ENCODE measurements at regions not wholly inside any gene's neighbourhood (a gene's known extent, or its start where the extent isn't known, plus 50 kb on each side); places are given as distances from the start of the nearest gene placed in this dataset.
A peak's percentile ranks its signal among the peaks of the same experiment; 100 is the strongest.

DNA sequence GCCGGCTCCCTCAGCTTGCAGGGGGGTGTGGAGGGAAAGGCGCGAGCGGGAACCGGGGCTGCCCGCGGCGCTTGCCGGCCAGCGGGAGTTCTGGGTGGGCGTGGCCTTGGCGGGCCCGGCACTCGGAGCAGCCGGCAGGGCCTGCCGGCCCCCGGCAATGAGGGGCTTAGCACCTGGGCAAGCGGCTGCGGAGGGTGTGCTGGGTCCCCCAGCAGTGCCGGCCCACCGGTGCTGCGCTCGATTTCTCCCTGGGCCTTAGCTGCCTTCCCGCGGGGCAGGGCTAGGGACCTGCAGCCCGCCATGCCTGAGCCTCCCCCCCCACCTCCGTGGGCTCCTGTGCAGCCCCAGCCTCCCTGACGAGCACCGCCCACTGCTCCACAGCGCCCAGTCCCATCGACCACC lies 514.5 kb upstream of the GJE1 start:
- no peak overlapping the region for H3K4me3 ChIP-seq (ENCODE audit: low read length)
- H3K27me3 ChIP-seq (replicated peaks; ENCODE audit: control insufficient read depth, insufficient read depth, low read length) = no peaks in the 10 kb centered on the region
- DNase-seq (ENCODE audit: low read depth) = no peak
- H3K9ac ChIP-seq (ENCODE audit: low read length) = no peak overlapping the region
- H3K4me1 ChIP-seq (ENCODE audit: control insufficient read depth, insufficient read depth, low read length) = no peaks in the 10 kb centered on the region
- no peaks in the 10 kb centered on the region for H3K36me3 ChIP-seq (ENCODE audit: control insufficient read depth, insufficient read depth, low read length, severe bottlenecking)
- no peaks in the 10 kb centered on the region for H3K9me3 ChIP-seq (ENCODE audit: control insufficient read depth, low read length)

- H3K4me3 ChIP-seq (ENCODE audit: low read length) = no peak overlapping the region
- DNase-seq (ENCODE audit: low read depth) = no peak
- no peak overlapping the region for H3K9ac ChIP-seq (ENCODE audit: low read length)
- H3K36me3 ChIP-seq (ENCODE audit: control insufficient read depth, insufficient read depth, low read length, severe bottlenecking) = no peaks in the 10 kb centered on the region
- no peaks in the 10 kb centered on the region for H3K27me3 ChIP-seq (replicated peaks; ENCODE audit: control insufficient read depth, insufficient read depth, low read length)
- H3K4me1 ChIP-seq (ENCODE audit: control insufficient read depth, insufficient read depth, low read length) = no peaks in the 10 kb centered on the region
- H3K9me3 ChIP-seq (ENCODE audit: control insufficient read depth, low read length) = peaks cover 10% of the 10 kb centered on the region
Measured at GRCh38 chr6:141610741-141611140, 522.0 kb upstream of the GJE1 start.

DNA sequence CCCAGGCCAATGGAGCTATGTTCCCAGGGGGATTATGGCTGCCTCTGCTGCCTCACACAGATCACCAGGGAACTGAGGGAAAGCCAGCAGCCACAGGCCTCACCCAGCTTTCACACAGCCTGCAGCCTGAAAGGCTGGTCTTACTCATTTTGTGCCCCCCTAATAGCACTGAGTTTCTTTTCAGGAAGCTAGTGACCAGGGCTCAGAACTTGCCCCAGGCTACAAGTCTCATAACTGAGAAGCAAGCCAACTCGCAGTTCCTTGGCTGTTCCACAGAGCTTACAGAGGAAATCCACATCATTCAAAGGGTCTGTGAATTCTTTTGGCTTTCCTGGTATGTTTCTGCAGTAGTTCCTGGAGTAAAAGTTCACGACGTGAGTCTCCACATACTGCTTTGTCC lies 524.8 kb upstream of the GJE1 start:
- DNase-seq (ENCODE audit: low read depth) = no peak
- H3K36me3 ChIP-seq (ENCODE audit: control insufficient read depth, insufficient read depth, low read length, severe bottlenecking) = no peaks in the 10 kb centered on the region
- H3K27me3 ChIP-seq (replicated peaks; ENCODE audit: control insufficient read depth, insufficient read depth, low read length) = no peaks in the 10 kb centered on the region
- no peak overlapping the region for H3K4me3 ChIP-seq (ENCODE audit: low read length)
- H3K9me3 ChIP-seq (ENCODE audit: control insufficient read depth, low read length) = peaks cover 10% of the 10 kb centered on the region
- no peaks in the 10 kb centered on the region for H3K4me1 ChIP-seq (ENCODE audit: control insufficient read depth, insufficient read depth, low read length)
- no peak overlapping the region for H3K9ac ChIP-seq (ENCODE audit: low read length)

DNA sequence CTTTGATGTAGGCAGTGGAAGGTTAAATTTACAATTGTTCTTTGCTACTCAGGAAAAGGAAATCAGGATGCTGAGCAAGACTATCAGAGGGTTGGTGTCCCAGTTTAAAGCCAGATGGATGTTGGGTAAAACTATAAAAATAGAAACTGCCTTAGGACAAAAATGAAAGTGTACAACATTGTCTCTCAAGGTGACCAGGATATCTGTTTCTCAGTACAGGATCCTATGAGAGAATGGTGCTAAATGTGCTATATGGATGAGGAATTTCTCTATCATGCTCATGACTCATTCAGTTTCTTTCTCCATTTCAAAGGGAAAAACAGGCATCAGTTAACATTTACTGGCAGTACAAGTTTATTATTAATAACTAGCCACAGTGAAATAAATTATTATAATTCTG lies 534.2 kb upstream of the GJE1 start:
- no peak overlapping the region for H3K9ac ChIP-seq (ENCODE audit: low read length)
- peaks cover 7% of the 10 kb centered on the region for H3K4me1 ChIP-seq (ENCODE audit: control insufficient read depth, insufficient read depth, low read length)
- H3K4me3 ChIP-seq (ENCODE audit: low read length) = no peak overlapping the region
- DNase-seq (ENCODE audit: low read depth) = peak; percentile 36
- H3K36me3 ChIP-seq (ENCODE audit: control insufficient read depth, insufficient read depth, low read length, severe bottlenecking) = no peaks in the 10 kb centered on the region
- no peaks in the 10 kb centered on the region for H3K27me3 ChIP-seq (replicated peaks; ENCODE audit: control insufficient read depth, insufficient read depth, low read length)
- no peaks in the 10 kb centered on the region for H3K9me3 ChIP-seq (ENCODE audit: control insufficient read depth, low read length)

GRCh38 chr6:141594874-141595273 lies 537.9 kb upstream of the GJE1 start:
- Histone ChIP-seq H3K4me3 (ENCODE audit: low read length) (no peak overlapping the region), H3K36me3 (ENCODE audit: control insufficient read depth, insufficient read depth, low read length, severe bottlenecking) (no peaks in the 10 kb centered on the region), H3K27me3 (replicated peaks; ENCODE audit: control insufficient read depth, insufficient read depth, low read length) (no peaks in the 10 kb centered on the region), H3K9ac (ENCODE audit: low read length) (no peak overlapping the region), H3K9me3 (ENCODE audit: control insufficient read depth, low read length) (peaks cover 3% of the 10 kb centered on the region), H3K4me1 (ENCODE audit: control insufficient read depth, insufficient read depth, low read length) (peaks cover 7% of the 10 kb centered on the region)
- DNase-seq (ENCODE audit: low read depth) = no peak

GRCh38 chr6:141593311-141593710 lies 539.4 kb upstream of the GJE1 start:
- no peaks in the 10 kb centered on the region for H3K36me3 ChIP-seq (ENCODE audit: control insufficient read depth, insufficient read depth, low read length, severe bottlenecking)
- H3K4me1 ChIP-seq (ENCODE audit: control insufficient read depth, insufficient read depth, low read length) = peaks cover 5% of the 10 kb centered on the region
- no peaks in the 10 kb centered on the region for H3K27me3 ChIP-seq (replicated peaks; ENCODE audit: control insufficient read depth, insufficient read depth, low read length)
- H3K9ac ChIP-seq (ENCODE audit: low read length) = no peak overlapping the region
- DNase-seq (ENCODE audit: low read depth) = no peak
- H3K9me3 ChIP-seq (ENCODE audit: control insufficient read depth, low read length) = peaks cover 5% of the 10 kb centered on the region
- H3K4me3 ChIP-seq (ENCODE audit: low read length) = no peak overlapping the region

DNA sequence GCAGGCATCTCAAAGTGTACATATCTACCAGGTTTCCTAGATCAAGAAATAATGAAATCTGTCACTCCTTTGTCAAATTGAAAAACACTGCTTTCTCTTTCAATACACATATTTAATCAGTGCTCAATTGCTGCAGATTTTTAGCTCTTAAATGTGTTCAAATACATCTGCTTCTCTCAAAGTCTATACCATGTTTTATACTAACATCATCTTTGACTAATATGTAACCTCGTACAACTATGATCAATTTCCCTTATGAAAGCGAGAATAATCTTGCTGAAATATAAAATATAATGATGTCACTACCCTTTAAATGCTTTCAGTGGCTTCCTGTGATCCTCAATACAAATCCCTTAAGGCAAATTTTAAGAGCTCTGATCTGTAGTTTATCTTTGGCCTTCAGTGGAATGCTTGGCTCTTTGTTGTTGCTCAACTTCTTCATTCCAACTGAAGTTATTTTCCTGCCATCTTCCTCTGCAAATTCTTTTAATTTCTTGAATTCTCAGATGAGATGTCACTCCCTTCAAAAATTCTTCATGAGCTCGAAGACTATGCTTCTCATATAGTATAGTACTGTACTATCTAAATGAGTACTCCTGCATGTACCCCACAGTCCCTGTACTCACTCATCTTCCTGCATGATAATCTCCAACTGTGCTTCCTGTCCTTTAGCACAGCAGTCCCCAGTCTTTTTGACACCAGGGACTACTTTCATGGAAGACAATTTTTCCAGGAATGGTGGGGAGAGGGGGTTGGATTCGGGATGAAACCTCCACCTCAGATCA lies 545.1 kb upstream of the GJE1 start:
- peak overlapping the region; percentile 38 for H3K4me3 ChIP-seq (ENCODE audit: low read length)
- H3K36me3 ChIP-seq (ENCODE audit: control insufficient read depth, insufficient read depth, low read length, severe bottlenecking) = no peaks in the 10 kb centered on the region
- no peaks in the 10 kb centered on the region for H3K27me3 ChIP-seq (replicated peaks; ENCODE audit: control insufficient read depth, insufficient read depth, low read length)
- peak overlapping the region; percentile 58 for H3K9ac ChIP-seq (ENCODE audit: low read length)
- peak; percentile 76 for DNase-seq (ENCODE audit: low read depth)
- H3K4me1 ChIP-seq (ENCODE audit: control insufficient read depth, insufficient read depth, low read length) = peaks cover 20% of the 10 kb centered on the region
- H3K9me3 ChIP-seq (ENCODE audit: control insufficient read depth, low read length) = peaks cover 9% of the 10 kb centered on the region

- H3K9me3 ChIP-seq (ENCODE audit: control insufficient read depth, low read length) = no peaks in the 10 kb centered on the region
- H3K4me3 ChIP-seq (ENCODE audit: low read length) = no peak overlapping the region
- DNase-seq (ENCODE audit: low read depth) = peak; percentile 15
- H3K4me1 ChIP-seq (ENCODE audit: control insufficient read depth, insufficient read depth, low read length) = peaks cover 13% of the 10 kb centered on the region
- no peaks in the 10 kb centered on the region for H3K36me3 ChIP-seq (ENCODE audit: control insufficient read depth, insufficient read depth, low read length, severe bottlenecking)
- no peak overlapping the region for H3K9ac ChIP-seq (ENCODE audit: low read length)
- no peaks in the 10 kb centered on the region for H3K27me3 ChIP-seq (replicated peaks; ENCODE audit: control insufficient read depth, insufficient read depth, low read length)
Measured at GRCh38 chr6:141580988-141581552, 551.7 kb upstream of the GJE1 start.

- no peak overlapping the region for H3K4me3 ChIP-seq (ENCODE audit: low read length)
- no peaks in the 10 kb centered on the region for H3K36me3 ChIP-seq (ENCODE audit: control insufficient read depth, insufficient read depth, low read length, severe bottlenecking)
- H3K9me3 ChIP-seq (ENCODE audit: control insufficient read depth, low read length) = no peaks in the 10 kb centered on the region
- no peaks in the 10 kb centered on the region for H3K27me3 ChIP-seq (replicated peaks; ENCODE audit: control insufficient read depth, insufficient read depth, low read length)
- DNase-seq (ENCODE audit: low read depth) = no peak
- no peak overlapping the region for H3K9ac ChIP-seq (ENCODE audit: low read length)
- peaks cover 8% of the 10 kb centered on the region for H3K4me1 ChIP-seq (ENCODE audit: control insufficient read depth, insufficient read depth, low read length)
Measured at GRCh38 chr6:141580131-141580530, 552.6 kb upstream of the GJE1 start.

DNA sequence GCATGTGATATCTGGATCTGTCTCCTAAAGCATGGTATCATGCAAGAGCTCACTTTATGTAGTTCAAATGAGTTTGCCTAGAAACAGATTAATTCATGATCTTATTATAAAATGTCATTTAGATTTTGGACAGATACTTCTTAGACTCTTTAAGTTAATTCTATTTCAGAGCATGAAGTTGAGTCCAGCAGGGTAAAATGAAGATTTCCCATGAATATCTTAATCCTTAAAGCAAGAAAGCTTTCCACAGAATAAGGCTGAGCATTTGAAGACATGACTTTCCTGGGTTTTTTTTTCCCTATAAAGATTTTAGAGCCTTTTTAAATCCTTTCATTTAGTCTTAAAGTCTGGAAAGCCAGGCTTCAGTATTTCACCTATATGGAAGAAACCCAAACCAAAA lies 556.0 kb upstream of the GJE1 start:
- H3K27me3 ChIP-seq (replicated peaks; ENCODE audit: control insufficient read depth, insufficient read depth, low read length) = no peaks in the 10 kb centered on the region
- H3K9ac ChIP-seq (ENCODE audit: low read length) = no peak overlapping the region
- no peak overlapping the region for H3K4me3 ChIP-seq (ENCODE audit: low read length)
- H3K36me3 ChIP-seq (ENCODE audit: control insufficient read depth, insufficient read depth, low read length, severe bottlenecking) = no peaks in the 10 kb centered on the region
- H3K9me3 ChIP-seq (ENCODE audit: control insufficient read depth, low read length) = no peaks in the 10 kb centered on the region
- peak; percentile 25 for DNase-seq (ENCODE audit: low read depth)
- H3K4me1 ChIP-seq (ENCODE audit: control insufficient read depth, insufficient read depth, low read length) = peaks cover 8% of the 10 kb centered on the region

DNA sequence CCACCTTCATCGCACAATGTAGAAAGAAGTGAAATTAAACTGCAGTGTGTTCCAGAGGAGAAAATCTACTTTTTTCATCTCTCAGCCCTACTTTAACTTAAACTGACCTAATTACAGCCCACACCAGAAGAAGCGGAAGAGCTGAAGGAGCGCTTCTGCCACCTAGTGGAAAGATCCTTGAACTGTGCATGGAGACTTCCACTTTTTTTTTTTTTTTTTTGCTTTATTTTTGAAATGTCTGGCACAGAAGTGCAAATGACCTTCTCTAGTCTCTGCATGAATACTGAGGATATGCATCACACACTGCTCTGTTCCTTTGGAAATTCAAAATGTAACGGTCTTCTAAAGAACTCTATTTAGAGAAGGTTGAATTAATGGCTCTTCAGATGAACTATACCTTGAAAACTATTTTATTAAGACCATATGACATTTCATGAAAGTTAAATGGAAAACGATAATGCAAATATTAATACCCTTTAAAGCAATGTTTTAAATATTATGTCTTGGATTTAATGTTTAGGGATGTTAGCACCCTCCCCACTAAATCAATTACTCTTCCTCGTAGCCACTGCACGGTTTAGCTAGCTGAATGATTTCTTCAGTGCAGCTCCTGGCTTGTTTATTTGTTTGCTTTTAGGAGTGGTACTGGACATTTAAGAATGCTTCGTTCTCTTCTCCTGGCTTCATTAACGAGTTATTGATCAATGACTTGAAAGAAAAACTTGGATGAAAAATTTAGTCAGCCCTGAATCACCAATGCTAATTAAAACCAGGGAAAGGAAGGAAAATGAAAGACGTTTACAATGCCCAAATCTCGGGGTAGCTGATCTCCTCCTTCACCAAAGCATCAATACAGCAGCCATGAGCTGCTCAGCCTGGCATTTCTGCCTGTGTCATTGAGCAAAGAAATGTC lies 569.6 kb upstream of the GJE1 start:
- peak overlapping the region; percentile 83 for H3K9ac ChIP-seq (ENCODE audit: low read length)
- peak overlapping the region; percentile 69 for H3K4me3 ChIP-seq (ENCODE audit: low read length)
- DNase-seq (ENCODE audit: low read depth) = peak; percentile 91
- H3K36me3 ChIP-seq (ENCODE audit: control insufficient read depth, insufficient read depth, low read length, severe bottlenecking) = no peaks in the 10 kb centered on the region
- H3K4me1 ChIP-seq (ENCODE audit: control insufficient read depth, insufficient read depth, low read length) = peaks cover 14% of the 10 kb centered on the region
- no peaks in the 10 kb centered on the region for H3K9me3 ChIP-seq (ENCODE audit: control insufficient read depth, low read length)
- H3K27me3 ChIP-seq (replicated peaks; ENCODE audit: control insufficient read depth, insufficient read depth, low read length) = no peaks in the 10 kb centered on the region

Data from adipocyte (in vitro differentiated cells).